ENCODE measurements at regions not wholly inside any gene's neighbourhood (a gene's known extent, or its start where the extent isn't known, plus 50 kb on each side); places are given as distances from the start of the nearest gene placed in this dataset.

GRCh38 chr7:125602441-125602840, 672.8 kb upstream of the POT1 start:
- TF ChIP-seq CTCF (IDR thresholded peaks at IDR 0.05 in 8 of 11, conservative IDR thresholded peaks at IDR 0.05 in 3 of 11) (no peak), POLR2A (IDR thresholded peaks at IDR 0.05) (no peak), POLR2AphosphoS5 (IDR thresholded peaks at IDR 0.05) (no peak)

All from spleen (tissue), 7 donors.